HEK293T (cell line): ENCODE measurements at regions not wholly inside any gene's neighbourhood (a gene's known extent, or its start where the extent isn't known, plus 50 kb on each side); places are given as distances from the start of the nearest gene placed in this dataset.

Experiments used
- ELF4 ChIP-seq: fragments of 450-650 bp; IDR thresholded peaks from 2 replicates; pipeline ENCODE4 v1.6.1; 2017; ENCODE audit warnings: antibody characterized with exemption
- FOXA1 ChIP-seq: fragments of 450-650 bp; IDR thresholded peaks from 2 replicates; pipeline ENCODE4 v1.6.1; 2016; ENCODE audit warnings: mild to moderate bottlenecking
- L3MBTL2 ChIP-seq: fragments of 450-650 bp; conservative IDR thresholded peaks from 2 replicates; pipeline ENCODE4 v1.6.1; 2016; ENCODE audit warnings: mild to moderate bottlenecking
- SP1 ChIP-seq: fragments of 450-650 bp; IDR thresholded peaks from 2 replicates; pipeline ENCODE4 v1.6.1; 2017
- SUZ12 ChIP-seq: fragments of 450-650 bp; IDR thresholded peaks from 2 replicates; pipeline ENCODE4 v1.6.1; 2016; ENCODE audit warnings: mild to moderate bottlenecking
- TARDBP ChIP-seq: fragments of 450-650 bp; IDR thresholded peaks from 2 replicates; pipeline ENCODE4 v1.6.1; 2016

DNA sequence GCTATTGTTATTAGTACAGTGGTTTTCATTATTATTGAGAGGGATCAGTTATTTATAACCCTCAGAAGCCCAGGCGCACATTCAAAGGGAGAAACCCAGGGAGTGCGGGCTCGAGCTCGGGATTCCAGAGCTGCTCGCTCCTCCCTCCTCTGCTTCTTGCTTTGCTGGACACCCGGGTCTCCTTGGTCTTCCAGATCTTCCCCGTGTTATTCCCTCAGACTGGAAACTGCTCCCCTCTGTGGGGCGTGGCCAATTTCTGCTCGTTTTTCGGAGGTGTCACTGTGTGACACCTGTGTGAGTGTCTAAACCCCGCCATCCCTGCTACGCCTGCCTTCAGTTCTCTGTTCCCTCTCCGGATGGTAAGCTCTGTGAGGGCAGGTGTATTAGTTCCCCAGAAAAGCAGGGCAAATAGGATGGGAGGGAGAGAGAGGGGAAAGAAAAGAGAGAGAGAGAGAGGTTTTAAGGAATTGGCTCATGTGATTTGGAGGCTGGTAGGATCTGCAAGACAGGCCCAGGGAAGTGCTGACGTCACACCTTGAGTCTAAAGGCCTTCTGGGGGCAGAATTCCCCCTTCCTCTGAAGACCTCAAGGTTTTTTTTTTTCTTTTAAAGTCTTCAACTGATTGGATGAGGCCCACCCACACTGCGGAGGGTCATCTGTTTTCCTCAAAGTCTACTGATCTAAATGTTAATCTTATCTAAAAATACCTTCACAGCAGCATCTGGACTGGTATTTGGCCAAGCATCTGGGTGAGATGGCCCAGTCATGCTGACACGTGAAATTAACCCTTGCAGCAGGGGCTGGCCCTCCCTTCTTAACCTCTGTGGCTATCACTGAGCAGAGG lies 457.3 kb upstream of the ID2 start:
- TF ChIP-seq ELF4: no peak
- TF ChIP-seq SUZ12: no peak
- TF ChIP-seq FOXA1: no peak
- TF ChIP-seq TARDBP: no peak
- TF ChIP-seq SP1: no peak
- no peak for TF ChIP-seq L3MBTL2
